CD1c-positive myeloid dendritic cell (primary cell): ENCODE measurements at regions not wholly inside any gene's neighbourhood (a gene's known extent, or its start where the extent isn't known, plus 50 kb on each side); places are given as distances from the start of the nearest gene placed in this dataset.

Experiments used
- DNase-seq: peaks from one replicate; pipeline ENCODE4 v3.0.0-alpha.2; 2016; ENCODE audit errors: extremely low spot score

DNA sequence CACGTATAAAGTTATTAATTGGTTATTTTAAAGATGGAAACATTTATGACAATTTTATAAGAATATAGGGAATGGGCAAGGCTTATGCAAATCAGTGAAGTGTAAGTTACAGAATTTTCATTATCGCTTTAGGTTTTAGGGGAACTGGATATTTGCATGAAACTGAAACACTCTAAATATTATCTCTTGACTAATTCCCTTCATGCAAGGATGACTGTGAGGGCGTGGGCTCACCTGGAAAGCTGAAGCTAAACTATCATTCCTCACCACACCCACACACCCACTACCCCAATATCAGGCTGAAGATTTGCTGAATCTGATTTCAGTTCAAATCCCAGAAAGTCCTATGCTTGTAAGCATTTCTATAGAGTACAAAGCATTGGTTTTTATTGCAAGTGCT, 81.7 kb upstream of the ARHGAP24 start:
- no peak for DNase-seq

DNA sequence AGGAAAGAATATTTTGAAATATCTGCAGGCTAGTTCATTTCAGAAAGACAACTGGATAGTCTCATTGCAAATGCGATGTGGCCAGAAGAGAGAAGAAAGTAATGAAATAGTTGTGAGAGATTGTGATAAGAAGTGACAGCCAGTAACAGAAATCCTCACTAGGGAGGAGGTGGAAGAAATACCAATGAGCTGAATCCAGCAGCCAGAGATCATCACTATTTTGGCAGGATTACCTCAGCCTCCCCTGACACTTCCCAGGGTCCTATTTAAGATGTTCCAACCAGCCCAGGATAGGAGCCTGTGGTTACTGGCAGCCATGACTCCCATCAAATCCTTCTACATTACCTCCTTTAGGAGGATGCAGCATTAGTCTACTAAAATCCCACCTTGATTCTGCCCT, 76.7 kb upstream of the ARHGAP24 start:
- no peak for DNase-seq

DNA sequence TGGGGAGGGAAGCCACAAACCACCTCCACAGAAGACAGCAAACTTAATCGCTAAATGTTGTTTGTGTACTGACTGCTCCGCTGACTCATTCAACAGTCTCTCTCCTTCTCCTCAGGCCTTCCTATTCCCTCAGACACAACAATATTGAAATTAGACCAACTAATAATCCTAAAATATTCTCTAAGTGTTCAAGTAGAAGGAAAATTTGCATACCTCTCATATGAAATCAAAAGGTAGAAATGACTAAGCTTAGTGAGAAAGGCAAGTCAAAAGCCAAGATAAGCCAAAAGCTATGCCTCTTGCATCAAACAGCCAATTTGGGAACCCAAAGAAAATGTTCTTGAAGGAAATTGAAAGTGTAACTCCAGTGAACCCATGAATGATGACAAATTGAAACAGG, 75.7 kb upstream of the ARHGAP24 start:
- no peak for DNase-seq

DNA sequence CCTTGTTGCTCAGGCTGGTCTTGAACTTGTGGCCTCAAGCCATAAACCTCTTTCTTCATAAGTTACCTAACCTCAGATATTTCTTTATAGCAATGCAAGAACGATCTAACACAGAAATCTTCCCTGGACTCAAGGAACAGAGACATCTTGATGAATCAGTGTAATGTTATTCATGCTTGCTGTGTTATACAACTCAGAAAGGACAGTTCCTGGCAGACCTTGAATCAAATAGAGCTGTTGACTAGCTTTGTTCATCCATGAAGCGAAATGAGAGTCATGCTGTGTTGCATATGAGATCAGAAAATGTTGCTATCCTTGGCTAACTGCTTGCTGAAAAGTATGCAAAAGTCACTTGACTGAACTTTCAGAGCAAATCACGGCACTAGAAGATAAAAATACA, 72.6 kb upstream of the ARHGAP24 start:
- DNase-seq: no peak

DNA sequence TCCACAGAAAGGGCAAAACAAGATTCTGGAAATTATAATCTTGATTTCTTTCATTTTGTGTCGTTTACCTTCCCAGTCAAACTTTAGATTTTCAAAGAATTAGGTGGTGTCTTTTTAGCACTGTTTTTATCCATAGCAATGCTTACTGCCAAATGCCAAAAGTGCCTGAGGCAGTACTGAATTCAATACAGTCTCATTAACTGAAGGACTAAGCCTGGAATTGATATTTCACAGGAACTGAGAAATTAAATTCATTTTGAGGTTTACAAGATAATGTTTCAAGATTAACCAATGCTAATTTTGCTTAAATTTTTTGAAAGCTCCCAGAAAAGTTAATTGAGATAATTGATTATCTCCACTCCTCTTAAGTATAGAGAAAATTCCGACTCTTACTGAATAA, 68.8 kb upstream of the ARHGAP24 start:
- no peak for DNase-seq

DNA sequence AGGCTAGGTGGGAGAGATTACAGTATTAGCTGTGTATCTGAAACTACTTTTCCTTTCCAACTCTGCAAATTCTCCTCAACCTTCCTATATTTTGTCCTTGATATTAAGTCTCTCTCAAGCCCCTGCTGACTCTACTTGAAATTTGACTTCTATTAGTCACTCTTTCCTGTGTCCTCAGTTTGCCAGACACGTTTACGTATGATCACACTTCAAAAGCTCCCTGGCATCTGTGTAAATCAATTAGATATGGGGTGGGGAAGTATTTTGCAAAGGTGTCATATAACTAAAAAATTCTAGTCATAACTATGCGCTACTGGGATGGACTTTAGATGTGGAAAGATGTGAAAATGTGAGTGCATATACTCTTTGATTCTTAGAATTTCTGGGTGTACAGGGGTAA, 67.4 kb upstream of the ARHGAP24 start:
- DNase-seq: no peak

DNA sequence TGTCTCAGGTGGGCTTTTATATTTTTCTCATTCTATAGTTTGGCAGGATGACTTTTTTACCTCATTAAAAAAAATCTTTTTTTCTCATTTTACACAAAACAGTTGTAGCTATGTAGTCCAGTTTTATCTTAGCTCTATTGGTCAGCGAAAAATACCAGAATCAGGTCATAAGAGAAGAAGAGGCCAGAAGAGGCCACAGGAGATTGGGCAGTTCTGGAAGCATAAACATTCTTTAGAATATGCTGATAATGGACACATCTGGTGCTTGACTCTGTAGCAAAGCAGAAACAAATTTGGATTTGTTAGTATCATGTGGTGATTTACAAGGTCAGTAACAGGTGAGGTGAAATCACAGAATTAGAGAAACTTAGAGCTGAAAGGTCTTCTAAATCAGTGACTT, 66.6 kb upstream of the ARHGAP24 start:
- no peak for DNase-seq

DNA sequence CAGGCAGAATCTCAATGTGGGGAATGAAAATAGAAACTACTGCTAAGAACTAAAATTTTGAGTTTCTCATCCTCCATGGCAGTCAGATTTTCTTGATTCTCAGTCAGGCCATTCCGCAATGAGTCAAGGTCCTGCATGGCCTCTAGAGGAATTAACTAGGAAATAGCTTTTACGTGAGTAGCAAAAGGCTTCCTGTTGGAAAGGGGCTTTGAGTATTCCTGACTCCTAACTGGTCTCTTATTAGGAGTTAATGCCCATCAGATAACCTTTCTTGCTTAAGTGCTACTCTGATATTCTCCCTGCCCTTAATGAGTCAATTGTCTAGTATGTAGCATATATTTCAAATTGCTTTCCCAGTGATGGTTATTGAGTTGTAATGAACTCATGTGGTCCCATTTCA, 65.7 kb upstream of the ARHGAP24 start:
- DNase-seq: no peak

DNA sequence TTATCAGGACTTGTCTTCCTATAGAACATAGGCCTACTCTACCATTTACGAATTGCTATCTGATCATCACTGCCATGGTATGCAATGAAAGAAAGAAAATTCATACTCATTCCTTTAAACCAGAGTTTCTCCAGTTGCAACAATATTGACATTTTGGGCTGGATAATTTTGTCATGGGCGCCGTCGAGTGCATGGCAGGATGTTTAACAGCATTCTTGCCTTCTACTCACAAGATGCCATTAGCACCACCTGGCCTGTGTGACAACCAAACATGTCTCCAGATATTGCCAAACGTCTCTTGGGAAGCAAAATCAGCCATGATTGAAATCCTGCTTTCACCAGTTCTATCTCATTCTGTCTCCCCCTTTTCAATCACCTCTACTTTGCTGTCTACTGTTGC, 63.6 kb upstream of the ARHGAP24 start:
- no peak for DNase-seq

DNA sequence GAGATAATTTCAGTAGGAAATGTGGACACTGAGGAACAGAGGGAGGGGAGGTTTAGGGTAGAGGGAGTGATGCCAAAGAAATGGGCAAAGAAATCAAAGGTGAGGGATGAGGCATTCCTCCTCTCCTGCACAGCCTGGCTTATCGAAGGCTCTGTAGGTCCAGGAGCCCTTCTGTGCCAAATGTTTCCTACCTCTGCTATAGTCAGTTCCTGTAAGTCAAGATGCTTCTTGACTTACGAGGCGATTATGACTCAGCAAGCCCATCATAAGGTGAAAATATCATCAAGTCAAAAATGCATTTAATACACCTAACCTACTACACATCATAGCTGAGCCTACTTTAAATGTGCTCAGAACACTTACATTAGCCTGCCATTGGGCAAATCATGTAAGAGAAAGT, 60.0 kb upstream of the ARHGAP24 start:
- no peak for DNase-seq

DNA sequence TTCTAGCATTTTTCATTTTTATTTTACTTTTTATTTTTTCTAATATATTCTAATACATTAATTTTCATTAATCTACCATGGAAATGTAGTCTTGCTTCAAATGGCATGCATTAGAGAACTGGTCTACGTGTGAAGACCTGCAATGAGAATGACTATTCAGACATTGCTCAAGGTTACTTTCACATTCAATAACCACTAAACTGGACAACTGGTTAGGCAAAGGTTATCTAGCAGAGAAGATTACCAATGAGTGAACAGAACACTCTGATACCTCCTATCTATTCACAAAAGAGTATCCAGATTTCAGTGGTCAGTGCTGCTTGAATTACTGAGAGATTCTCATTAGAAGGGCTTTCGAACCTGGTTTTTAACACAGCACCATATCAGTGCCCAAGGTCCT, 58.9 kb upstream of the ARHGAP24 start:
- no peak for DNase-seq

DNA sequence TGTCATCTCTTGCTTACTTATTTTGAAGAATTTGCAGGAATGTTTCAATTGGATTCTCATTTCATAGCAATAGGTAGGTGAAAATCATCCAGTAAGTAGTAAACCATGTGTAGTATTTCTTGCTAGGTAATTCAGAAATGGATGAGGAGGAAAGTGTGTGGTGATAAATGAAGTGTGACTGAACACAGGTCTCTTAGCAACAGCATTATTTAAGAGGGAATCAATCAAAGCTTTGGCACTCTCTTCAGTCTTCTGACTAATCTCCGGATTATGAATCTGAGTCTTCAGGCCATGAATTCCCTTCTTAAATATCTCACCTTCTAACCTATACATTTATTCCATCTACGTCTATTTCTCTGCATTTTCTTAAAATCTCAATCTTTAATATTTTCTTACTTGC, 55.8 kb upstream of the ARHGAP24 start:
- DNase-seq: no peak

DNA sequence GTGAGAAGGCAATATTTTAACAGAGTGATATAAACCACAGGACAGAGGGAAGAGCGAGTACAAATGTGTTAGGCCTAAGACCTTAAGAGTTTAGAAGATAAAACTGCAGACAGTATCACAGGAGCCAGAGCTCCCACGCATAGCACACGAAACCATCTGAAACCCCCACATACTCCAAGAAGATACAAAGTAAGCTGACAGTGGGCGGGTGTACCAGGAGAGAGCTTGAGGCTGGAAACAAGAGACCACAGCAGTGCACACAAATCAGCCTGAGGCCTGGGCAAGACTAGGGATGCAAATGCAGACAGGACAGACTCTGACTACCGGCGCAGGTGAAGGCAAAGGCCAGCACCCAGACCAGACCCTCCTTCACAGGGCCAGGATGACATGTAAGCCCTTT, 54.1 kb upstream of the ARHGAP24 start:
- no peak for DNase-seq

DNA sequence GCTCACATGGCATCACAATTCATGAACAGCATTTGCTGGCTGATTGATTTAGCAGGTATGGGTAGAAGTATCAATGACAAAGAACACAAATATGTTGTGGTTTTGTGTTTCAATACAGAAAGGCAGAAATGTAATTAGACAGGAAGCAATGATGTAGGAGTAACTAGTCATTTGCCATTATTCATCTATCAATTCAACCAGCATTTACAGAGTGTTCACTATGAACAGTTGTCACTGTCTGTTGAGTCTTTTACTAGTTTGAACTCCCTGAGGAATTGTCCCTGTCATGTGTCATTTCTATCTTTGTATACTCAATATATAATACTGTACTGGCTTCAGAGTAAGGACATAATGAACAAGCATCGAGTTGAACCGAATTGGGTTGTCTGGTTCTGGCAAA, 51.5 kb upstream of the ARHGAP24 start:
- DNase-seq: no peak
